Erythroblast (primary cell): ENCODE measurements at regions not wholly inside any gene's neighbourhood (a gene's known extent, or its start where the extent isn't known, plus 50 kb on each side); places are given as distances from the start of the nearest gene placed in this dataset.
"Not testable (repeated sequence)": the region's sequence is repeated elsewhere in the genome, so short reads cannot be mapped to it uniquely, and the experiment has no call there.

ENCODE experiments used
- DNase-seq, 2 experiments: peaks; one replicate each; lab custom pipeline; 2025; lab: John Stamatoyannopoulos, UW
- GATA1 ChIP-seq: IDR thresholded peaks from 2 replicates; pipeline ENCODE4 v1.6.1; 2011; ENCODE audit warnings: low read depth, mild to moderate bottlenecking, control low read depth, low read length, moderate library complexity
- POLR2A ChIP-seq: IDR thresholded peaks from 2 replicates; pipeline ENCODE4 v1.6.1; 2011; ENCODE audit warnings: mild to moderate bottlenecking, low read length

DNA sequence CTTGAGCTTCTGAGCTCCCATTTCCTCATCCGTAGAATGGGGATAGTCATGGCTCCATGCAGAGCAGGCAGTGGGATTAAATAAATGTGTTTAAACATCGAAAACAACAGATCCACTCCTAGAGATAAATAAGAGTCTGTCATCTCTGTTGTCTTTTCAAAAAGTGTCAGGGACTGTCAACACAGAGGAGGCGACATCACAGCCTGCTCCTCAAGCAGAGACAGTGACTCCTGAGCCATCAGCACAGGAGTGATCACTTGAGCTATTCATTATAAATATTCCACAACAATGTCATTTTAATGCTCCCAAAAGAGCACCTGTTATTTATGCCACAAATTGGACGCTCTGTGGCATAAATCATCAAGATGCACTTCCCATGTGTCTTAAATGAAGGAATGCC lies 605.6 kb upstream of the CDH5 start:
- no peak for DNase-seq
- TF ChIP-seq POLR2A (no peak), GATA1 (no peak)

DNA sequence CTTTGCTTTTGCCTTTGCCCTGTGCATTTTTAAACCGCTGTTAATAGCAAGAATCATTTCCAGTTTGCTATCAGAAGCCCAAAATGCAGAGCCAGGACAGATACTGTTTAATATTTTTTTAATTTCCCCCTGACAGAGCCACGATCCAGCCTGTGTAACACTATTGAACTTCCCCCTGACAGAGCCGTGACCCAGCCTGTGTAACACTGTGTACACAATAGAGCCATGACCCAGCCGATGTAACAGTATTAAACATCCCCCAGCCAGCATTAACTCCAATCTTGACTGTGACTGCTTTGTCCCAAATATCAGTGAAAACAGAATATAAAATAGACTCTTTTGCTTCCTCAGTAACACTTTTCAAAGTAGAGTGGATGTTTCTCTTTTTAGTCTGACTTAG lies 607.9 kb upstream of the CDH5 start:
- no peak for DNase-seq
- TF ChIP-seq POLR2A: no peak
- TF ChIP-seq GATA1: no peak

DNA sequence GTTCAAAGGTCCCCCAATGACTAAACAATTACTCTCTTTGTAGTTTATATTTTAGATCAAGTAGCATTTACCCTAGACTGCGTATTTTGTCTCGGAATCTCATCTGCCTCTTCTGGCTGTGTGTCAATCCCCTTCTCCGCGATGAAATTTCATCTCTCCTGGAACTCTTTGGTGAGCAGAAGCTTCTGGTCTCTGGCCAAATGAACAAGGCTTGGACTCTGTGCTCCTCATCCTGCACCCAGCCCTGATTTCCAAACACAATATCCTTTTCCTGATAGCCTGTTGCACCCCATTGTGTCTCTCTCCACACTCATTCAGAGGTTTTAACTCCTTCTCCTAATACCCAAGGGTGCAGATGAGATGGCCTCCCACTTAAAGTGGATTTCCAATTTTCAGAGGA lies 609.4 kb upstream of the CDH5 start:
- TF ChIP-seq POLR2A: no peak
- TF ChIP-seq GATA1: no peak
- no peak for DNase-seq

DNA sequence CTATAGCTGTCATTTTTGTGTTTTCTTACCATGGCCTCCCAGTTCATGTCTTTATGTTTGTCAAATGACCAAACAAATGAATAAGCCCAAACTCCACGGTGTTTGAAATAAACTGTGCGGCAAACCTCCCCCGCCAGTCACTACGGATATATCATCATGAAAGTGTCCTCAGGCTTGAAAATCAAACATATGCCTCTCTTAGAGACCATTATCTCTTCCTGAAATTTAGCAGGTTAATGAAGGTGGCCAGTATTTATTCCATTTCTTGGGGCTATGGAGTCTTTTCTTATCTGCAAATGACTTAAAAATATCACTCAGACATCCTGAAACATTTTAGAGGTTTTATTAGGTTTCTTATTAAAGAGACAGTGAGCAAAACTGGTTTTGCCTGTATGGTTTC lies 610.3 kb upstream of the CDH5 start:
- TF ChIP-seq GATA1 (no peak), POLR2A (no peak)
- no peak for DNase-seq

DNA sequence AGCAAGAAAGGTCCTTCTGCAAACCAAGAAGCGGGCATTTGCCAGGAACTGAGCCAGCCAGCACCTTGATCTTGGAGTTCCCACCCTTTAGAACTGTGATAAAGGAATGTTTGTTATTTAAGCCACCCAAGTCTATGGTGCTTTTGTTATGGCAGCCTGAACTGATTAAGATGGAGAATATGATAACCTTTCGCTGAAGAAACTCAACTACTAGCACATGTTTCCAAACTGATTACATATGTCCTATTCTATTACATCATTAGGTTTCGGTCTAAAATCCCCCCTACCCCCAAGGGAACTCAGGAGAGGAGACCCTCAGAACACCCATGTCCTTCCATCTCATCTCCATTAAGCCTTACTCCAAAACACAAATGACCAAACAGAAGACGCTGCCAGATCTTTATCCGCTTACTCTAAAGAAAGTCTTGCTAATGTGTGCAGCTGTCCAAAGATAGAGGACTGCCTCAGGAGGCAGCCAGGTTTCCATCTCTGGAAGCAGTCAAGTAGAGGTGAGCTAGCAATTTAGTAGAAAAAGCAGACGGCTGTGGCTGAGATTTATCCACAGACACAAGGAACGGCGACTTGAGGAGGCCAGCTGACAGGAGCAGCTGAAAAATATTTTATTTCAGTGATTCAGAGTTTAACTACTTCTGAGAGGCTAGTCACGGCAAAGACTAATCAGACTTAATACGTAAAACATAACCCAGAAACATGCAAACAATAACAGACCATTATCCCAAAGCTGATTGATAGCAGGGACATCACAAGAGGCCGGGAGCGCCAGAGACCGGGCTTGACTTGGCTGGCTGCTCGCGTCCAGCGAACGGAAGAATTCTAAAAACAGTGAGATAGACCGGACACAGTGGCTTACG lies 611.4 kb upstream of the CDH5 start:
- DNase-seq: no peak
- no peak for TF ChIP-seq GATA1
- no peak for TF ChIP-seq POLR2A

DNA sequence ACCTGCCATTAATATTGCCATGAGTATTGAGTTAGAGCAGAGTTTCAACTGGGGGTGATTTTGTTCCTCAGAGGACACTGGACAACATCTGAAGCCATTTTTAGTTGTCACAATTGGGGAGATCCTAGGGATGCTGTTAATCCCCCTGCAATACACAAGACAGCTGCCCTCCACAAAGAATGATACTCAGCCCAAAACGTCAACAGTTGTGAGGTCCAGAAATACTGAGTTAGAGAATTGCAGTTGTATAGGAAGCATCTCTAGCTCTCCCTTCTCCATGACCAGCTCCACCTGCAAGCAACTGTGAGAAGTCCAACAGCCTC lies 614.0 kb upstream of the CDH5 start:
- no peak for DNase-seq
- TF ChIP-seq GATA1 (no peak), POLR2A (no peak)

DNA sequence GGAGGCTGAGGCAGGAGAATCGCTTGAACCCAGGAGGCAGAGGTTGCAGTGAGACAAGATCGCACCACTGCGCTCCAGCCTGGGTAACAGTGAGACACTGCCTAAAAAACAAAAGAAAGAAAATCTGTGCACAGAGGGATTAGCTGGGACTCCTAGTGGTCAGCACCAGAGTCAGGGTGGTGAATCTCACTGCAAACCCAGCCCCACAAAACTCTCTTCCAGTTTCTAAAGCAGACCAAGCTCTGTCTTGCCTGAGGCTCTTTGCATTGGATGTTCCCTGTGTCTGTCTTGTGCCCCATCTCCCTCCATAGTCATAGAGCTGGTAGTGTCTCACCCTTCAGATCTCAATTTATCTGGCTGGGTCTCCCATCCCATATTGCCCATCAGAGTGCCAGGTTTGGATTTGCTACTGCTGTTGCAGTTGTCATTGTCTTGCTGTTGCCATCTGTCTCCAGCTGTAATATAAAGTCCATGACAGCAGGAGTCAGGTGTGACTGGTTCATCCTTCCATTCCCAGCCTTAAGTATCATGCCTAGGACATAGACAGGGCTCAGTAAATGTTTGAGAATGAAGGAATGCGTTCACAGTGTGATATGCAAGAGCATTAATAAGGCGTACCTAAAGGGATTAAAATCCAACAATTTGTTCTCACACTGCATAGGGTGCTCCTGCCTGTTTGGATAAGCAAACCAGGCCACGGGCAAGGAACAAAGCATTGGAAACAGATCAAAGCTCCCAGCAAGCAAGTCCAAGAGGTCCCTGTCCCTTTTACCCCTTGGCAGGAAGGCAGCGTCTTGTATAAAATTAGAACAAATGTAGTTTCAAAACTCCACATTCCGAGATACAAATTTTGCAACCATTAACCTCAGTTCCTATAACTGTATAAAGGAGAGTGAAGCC lies 614.6 kb upstream of the CDH5 start:
- TF ChIP-seq GATA1: no peak
- no peak for TF ChIP-seq POLR2A
- DNase-seq: no peak

DNA sequence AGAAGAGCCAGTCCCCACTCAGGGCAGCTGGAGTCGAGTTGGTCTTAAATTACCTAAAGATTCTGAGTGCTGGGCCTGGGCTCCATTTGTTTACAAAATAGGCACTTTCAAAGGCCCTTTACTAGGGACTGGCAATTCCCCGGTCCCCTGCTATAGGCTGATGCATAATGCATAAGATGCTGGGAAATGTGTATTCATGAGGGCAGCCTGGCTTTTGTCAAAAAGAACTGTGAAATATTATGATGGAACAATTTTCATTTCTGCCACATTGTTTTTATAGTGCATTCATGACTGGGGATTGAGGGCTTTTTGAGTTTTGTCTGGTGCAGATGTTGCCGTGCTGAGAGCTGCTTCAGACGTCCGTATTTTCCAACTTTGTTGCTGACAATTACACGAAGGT lies 617.0 kb upstream of the CDH5 start:
- no peak for DNase-seq
- no peak for TF ChIP-seq GATA1
- TF ChIP-seq POLR2A: no peak

DNA sequence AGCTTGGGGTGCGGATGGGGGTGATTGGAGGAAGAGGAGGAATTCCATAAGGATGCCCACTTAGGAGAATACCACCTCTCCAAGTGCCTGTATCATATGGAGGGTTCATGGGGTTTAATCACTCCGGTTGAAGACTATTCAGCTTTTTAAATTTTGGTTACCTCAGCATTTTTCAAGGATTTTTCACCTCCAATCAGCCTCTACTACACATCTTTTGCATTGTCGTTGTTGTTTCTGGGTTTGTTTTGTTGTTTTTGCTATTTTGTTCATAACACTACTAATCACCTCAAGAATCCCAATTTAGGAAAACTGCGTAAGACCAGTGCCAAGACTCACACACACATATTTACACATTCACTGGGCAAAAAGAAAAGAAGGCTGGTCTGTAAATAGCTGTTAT lies 619.5 kb upstream of the CDH5 start:
- DNase-seq: no peak
- TF ChIP-seq GATA1: no peak
- no peak for TF ChIP-seq POLR2A

DNA sequence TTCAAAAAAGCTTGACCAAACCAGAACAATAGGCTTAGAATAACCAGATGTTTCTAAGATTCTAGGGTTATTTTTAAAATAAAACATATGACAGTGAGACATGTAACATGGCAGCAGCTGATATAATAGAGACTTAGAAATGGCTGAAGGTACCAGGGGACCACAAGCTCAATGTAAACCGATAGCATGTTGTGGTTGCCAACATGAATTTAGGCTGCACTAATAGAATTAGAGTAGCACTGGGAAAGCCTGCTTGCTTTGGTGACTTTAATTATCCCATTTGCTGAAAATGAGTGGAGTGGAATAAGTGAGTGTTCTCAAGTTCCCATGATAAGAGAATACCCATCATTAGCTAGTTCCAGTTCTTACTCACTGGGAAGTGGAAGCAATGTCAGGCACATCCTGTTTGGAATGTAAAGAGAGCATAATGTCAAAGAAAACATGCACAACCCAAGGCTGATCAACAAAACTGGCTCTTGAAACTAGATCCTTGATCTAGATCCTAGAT lies 621.2 kb upstream of the CDH5 start:
- TF ChIP-seq POLR2A (no peak), GATA1 (no peak)
- no peak for DNase-seq

DNA sequence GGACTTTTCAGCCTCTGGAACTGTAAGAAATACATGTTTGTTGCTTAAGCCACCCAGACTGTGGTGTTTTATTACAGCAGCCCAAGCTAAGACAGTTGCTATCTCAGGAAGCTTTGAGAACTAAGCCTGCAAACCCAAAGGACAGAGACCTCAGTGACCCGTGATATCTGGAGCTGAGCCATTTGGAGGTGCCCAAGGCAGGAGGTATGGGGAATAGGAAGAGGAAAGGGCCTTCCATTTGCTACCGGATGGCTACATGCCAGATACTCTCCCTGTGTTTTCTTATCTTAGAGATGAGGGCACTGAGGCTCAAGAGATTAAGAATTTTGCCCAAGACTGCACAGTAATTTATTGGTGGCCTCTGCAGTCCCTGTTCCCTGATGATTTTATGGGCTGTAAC lies 622.1 kb upstream of the CDH5 start:
- TF ChIP-seq POLR2A (no peak), GATA1 (no peak)
- peak in 1 of 2 experiments; percentile 7 for DNase-seq

DNA sequence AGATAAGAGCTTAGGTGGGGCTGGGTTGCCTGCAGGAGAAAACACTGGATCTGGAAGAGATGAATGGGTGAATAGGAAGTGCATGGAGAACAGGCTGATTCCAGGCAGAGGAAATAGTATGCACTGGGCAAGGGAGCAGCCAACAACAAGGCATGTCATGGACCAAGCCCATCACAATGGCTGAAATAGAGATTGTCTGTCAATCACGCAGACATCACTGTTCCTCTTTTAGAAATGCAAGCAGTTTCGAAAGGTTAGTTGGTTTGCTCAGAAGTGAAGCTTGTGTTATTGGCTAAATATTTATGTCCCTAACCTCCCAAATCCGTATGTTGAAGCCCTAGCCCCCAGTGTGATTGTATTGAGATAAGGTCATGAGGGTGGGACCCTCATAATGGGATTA lies 621.7 kb upstream of the CDH11 start:
- DNase-seq: no peak
- no peak for TF ChIP-seq POLR2A
- TF ChIP-seq GATA1: no peak

DNA sequence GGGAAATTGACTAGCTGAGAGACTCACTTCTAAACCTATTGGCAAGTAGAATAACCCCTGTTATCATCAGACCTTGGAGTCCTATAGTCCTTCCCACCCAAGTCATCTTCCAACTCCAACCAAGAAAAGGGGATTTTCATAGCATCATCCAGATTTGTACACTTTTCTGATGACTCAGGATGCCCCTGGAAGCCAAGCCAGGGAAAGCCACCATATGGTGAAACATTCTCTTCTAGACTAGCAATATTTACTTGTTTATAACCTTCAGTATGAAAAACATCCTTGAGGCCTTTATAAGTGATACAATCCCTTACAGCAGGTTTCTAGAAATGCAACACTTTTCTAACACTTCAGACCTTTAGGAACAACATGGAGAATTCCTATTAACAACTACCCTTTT lies 618.8 kb upstream of the CDH11 start:
- DNase-seq: no peak
- TF ChIP-seq GATA1 (no peak), POLR2A (no peak)

DNA sequence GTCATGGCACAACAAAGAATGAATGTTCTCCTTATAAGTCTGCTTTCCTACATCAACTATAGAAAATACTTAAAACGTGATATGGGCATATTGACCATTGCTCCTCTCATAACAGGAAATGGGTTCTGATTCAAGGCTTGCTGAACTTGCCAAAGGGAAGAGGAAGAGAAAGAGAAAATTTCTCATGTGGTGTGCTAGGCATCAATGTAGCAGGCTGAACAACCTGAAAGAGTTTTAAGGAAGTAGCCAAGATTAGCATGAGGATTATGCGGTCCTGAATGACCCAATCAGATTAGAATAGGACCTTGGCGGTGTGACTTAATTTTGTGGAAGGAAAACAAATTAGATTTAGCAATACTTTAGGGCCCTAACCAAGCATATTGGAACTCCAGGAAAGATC lies 617.7 kb upstream of the CDH11 start:
- no peak for DNase-seq
- no peak for TF ChIP-seq POLR2A
- TF ChIP-seq GATA1: no peak

DNA sequence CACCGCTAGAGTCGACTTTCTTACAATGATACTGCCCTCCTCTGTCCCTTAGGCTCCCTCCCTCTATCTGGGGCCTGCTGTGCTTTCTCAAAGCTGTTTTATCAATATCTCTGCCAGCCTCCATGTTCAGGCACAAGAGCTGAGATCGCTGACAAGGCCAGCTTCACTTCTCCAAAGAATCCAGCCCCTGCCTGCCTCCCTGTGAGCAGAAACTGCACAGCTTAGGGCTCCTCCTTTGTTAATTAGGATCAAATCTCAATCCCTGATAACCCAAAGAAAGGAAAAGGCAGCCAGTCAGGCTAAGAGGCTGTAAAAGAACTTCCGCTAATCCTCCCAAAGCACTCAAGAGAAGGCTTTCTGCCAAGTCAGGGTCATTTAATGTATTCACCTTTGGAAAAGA lies 616.0 kb upstream of the CDH11 start:
- no peak for DNase-seq
- TF ChIP-seq POLR2A (no peak), GATA1 (no peak)

DNA sequence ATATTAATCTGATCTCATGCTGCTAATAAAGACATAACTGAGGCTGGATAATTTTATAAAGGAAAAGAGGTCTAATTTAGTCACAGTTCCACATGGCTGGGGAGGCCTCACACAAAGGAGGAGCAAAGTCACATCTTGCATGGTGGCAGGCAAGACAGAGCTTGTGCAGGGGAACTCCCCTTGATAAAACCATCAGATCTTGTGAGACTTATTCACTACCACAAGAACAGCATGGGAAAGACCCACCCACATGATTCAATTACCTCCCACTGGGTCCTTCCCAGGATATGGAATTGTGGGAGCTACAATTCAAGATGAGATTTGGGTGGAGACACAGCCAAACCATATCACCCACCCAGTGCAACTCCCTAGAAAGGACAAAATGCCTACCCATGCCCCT lies 613.8 kb upstream of the CDH11 start:
- DNase-seq: not testable (repeated sequence)
